Choroid plexus epithelial cell (primary cell): ENCODE measurements at regions not wholly inside any gene's neighbourhood (a gene's known extent, or its start where the extent isn't known, plus 50 kb on each side); places are given as distances from the start of the nearest gene placed in this dataset.

ENCODE experiments used
- DNase-seq: peaks from one replicate; pipeline ENCODE4 v3.0.0-alpha.2; 2010; ENCODE audit warnings: low read depth
- H3K4me3 ChIP-seq: 2 replicates; pipeline ENCODE4 v1.5.1; 2011; ENCODE audit warnings: low read depth, mild to moderate bottlenecking, control low read depth, low read length, moderate library complexity
- TF ChIP-seq, protein P1 (sequence below): conservative IDR thresholded peaks from 2 replicates; pipeline ENCODE4 v1.5.1; 2011; ENCODE audit warnings: low read depth, mild to moderate bottlenecking, control low read depth, inconsistent platforms, low read length, moderate library complexity

DNA sequence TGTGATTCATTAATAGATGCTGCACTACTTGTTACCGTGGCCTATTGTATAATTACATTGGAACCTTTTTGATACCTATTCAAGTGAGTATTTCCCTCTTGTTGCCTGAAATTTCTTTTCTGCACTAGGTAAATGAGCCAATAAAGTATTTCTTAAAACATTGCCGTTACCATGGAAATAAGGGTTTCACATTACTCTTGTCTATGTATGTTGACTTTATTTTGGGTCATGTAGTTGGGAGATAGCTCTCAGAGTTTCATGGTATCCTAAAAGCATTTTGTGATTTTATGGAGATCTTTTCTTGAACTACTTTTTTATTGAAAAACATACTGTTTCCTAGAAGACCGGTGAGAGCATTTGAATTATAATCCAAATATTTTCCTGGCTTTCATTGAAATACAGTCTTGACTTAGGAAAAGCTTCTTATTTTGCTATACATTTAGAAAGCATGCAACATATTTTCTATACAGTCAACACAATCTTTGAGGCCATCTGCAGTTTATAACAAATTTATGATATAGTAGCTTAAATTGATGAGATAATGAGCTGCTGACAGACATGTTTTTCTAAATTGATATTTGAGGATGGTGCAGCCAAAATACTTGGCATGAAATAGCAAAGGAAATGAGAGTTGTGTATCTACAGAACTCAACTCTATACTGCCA lies 650.4 kb downstream of the RFPL4B start:
- H3K4me3 ChIP-seq, result no peak overlapping the region
- DNase-seq, result peak; percentile 27
- TF ChIP-seq, protein P1, sequence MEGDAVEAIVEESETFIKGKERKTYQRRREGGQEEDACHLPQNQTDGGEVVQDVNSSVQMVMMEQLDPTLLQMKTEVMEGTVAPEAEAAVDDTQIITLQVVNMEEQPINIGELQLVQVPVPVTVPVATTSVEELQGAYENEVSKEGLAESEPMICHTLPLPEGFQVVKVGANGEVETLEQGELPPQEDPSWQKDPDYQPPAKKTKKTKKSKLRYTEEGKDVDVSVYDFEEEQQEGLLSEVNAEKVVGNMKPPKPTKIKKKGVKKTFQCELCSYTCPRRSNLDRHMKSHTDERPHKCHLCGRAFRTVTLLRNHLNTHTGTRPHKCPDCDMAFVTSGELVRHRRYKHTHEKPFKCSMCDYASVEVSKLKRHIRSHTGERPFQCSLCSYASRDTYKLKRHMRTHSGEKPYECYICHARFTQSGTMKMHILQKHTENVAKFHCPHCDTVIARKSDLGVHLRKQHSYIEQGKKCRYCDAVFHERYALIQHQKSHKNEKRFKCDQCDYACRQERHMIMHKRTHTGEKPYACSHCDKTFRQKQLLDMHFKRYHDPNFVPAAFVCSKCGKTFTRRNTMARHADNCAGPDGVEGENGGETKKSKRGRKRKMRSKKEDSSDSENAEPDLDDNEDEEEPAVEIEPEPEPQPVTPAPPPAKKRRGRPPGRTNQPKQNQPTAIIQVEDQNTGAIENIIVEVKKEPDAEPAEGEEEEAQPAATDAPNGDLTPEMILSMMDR, result no peak

DNA sequence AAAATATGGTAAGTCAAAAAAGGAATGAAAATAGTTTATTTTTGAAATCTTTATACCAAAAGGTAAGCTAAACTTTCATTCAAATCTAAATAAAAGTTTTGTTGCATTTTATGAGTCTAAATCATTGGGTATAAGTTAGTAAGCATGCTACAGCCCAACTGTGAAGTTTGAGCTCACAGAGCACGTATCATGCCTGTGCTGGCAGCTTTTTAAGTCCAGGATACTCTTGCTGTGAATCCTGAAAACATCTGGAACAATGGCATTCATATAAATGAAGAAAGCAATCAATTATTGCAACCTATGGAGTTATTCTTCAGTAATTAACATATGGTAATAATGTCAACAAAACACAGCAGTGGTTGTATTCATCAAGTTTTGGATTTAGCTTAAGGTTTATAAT lies 656.9 kb downstream of the RFPL4B start:
- no peak for DNase-seq
- TF ChIP-seq, protein P1, result no peak
- H3K4me3 ChIP-seq, result no peak overlapping the region

DNA sequence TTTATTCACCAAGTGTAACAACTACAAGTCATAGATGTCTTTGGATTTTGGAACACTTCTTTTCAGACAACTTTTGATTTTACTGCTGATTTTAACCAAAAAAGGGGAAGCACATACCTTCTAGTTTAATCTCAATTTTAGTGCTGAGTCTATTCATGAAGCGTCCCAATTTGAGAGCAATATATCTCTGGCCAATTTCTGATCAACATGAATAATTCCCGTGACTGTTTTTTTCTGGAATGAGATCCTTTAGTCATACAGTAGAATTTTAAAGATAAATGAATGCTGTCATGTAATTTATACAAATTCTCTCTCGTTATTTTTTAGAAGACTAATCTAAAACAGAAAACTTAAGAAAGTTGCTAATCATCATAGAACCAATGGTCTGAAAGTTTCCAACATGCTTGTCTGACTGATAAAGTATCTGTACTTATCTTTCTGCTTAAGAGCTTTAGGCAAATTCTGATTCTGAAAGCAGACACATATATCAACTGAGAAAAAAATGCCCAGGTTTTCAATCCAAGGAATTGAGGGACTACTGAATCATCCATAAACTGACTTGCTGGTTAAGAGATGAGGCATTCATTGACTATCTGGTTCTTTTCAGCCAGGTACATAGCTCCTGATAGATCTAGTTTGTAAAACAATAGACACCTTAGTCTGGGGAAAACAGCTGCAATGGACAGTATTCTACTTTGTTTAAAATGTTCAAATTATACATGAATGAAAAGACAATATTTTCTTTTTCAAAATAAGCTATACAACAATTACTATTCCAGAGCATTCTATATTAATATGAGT lies 657.5 kb downstream of the RFPL4B start:
- TF ChIP-seq, protein P1, result no peak
- no peak for DNase-seq
- H3K4me3 ChIP-seq, result no peak overlapping the region

DNA sequence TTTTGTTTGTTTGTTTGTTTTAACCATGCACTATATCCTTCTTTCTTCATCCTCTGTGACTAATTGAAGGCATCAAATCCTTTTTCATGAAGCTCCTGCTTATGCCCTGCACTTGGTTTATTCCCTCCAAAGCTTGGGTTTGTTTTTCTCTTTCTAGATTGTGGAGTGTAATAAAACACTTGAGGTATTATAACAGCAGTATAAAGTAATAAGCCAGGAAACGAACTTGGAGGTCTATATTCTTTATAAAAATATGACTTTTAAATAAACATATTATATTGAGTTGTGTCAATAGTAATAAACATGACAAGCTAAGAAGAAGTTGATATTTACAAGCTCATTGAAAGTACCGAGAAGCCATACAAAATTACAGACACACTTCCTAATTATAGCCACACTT lies 659.4 kb downstream of the RFPL4B start:
- no peak for DNase-seq
- no peak overlapping the region for H3K4me3 ChIP-seq
- TF ChIP-seq, protein P1, result no peak

DNA sequence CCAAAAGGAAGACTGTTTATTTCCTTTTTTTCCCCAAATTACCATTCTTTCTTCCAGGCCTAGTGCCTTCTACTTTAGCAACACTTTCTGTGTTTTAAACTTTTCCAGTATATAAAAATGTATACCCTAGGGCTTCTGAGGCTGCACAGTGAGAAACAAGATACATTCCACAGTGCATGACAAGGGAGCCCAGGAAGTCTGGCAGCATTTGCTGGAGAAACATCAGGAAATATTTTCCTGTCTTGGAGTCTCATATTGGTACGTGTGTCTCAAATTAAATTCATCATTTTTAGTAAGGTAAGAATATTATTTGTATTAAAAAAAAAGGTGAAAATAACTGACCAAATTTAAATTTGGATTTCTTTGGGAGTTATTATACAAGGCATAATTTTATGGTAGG lies 662.6 kb downstream of the RFPL4B start:
- no peak overlapping the region for H3K4me3 ChIP-seq
- TF ChIP-seq, protein P1, result no peak
- DNase-seq, result peak; percentile 49

DNA sequence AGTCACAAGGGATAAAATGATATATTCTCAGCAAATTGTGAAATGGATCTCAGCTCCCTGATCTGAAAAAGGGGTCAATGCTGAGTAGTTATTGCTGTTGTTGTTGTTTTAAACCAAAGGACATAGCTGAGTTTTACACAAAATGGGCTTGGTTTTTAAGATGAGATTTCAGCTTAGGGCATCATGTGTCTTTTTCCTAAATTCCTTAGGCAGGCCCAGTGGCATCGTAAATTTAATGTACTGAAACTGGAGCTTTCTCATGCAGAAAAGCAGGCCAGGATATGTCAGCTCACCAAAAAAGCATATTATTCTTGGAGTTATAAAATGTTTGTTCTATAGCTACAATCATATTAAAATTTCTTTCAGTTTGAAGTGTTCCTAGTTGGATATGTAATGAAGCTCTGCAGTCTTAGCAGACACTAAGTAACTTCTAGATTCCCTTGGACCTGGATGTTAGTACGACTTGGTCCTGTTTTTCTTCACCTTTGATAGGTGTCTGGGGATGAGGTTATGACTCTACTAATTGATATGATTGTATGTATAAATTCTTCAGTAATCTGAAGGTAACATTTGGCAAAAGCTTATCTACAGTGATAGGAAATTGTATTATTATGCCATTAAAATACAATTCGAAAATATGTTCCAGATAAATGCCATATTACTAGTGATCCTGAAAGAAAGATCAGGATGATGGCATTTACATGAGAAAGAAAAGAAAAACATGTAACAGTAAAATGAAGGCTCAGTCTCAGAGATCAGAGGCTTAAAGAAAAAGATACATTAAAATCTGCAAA lies 663.3 kb downstream of the RFPL4B start:
- DNase-seq, result no peak
- no peak overlapping the region for H3K4me3 ChIP-seq
- TF ChIP-seq, protein P1, result no peak
